K562 (cell line): ENCODE measurements at regions not wholly inside any gene's neighbourhood (a gene's known extent, or its start where the extent isn't known, plus 50 kb on each side); places are given as distances from the start of the nearest gene placed in this dataset.

Source experiments
- ATAC-seq: fragments of 200-7000 bp; cut with Tn5 transposase; 3 replicates; pipeline ENCODE4 v1.9.1; 2020; ENCODE audit warnings: moderate library complexity
- BruUV-seq: library from RNA; stranded (reverse); fragments of 400-500 nt; replicated peaks from 2 replicates; lab custom pipeline; 2021; lab: Mats Ljungman, UMichigan
- CTCF ChIA-PET: fragments of 300-600 bp; formaldehyde crosslinking; extraction: SDS; loops from one replicate; lab custom pipeline; 2021; ENCODE audit warnings: low intra/inter-chr PET ratio; lab: Yijun Ruan, JAX
- POLR2A ChIA-PET: fragments of 300-600, 350-650 bp; sonication (Branson Sonifier 250); formaldehyde crosslinking; extraction: SDS; loops from one replicate; lab custom pipeline; 2021; ENCODE audit warnings: antibody characterized with exemption, inconsistent platforms; lab: Yijun Ruan, JAX
- DNase-seq, 4 experiments: peaks; one replicate each; pipeline versions ENCODE4 v3.0.0 to v3.0.0-alpha.2; 2011 to 2018; ENCODE audit warnings: low spot score in 3 of 4, mixed read lengths in 3 of 4; ENCODE audit errors: extremely low read depth in 1 of 4
- FAIRE-seq: peaks from 2 replicates; lab custom pipeline; 2011; peaks lifted over from hg19 to GRCh38; lab: Jason Lieb, UNC
- H2AFZ ChIP-seq: 2 replicates; pipeline ENCODE4 v1.6.0; 2011; ENCODE audit warnings: low read depth, low read length, control low read depth, inconsistent platforms
- H3K27ac ChIP-seq: fragments of 200-600 bp; 3 replicates; pipeline ENCODE4 v1.8.0; 2011; ENCODE audit warnings: low read depth, mild to moderate bottlenecking, control low read depth, inconsistent platforms, low read length, moderate library complexity, mixed read lengths; ENCODE audit errors: extremely low read depth
- H3K27me3 ChIP-seq, 2 experiments: fragments of 300-600 bp in 1 of 2; 2 replicates in 1 of 2; 3 replicates in 1 of 2; pipeline versions ENCODE4 v1.6.0 to v1.8.0; 2011; ENCODE audit warnings: inconsistent platforms in 2 of 2, low read length in 2 of 2, mild to moderate bottlenecking in 1 of 2, mixed read lengths in 1 of 2, moderate library complexity in 1 of 2; ENCODE audit not compliant: control insufficient read depth in 2 of 2, insufficient read depth in 2 of 2
- H3K36me3 ChIP-seq: fragments of 300-600 bp; 3 replicates; pipeline ENCODE4 v1.8.0; 2011; ENCODE audit warnings: mild to moderate bottlenecking, low read length, inconsistent platforms; ENCODE audit not compliant: control insufficient read depth, insufficient read depth
- H3K4me1 ChIP-seq, 2 experiments: fragments of 200-600 bp in 1 of 2; replicated peaks in 1 of 2; 2 replicates in 1 of 2; 3 replicates in 1 of 2; pipeline versions ENCODE4 v1.5.1 to v1.8.0; 2011; ENCODE audit warnings: inconsistent platforms in 2 of 2, low read length in 2 of 2, mild to moderate bottlenecking in 1 of 2, mixed read lengths in 1 of 2, moderate library complexity in 1 of 2; ENCODE audit not compliant: control insufficient read depth in 2 of 2, insufficient read depth in 2 of 2
- H3K4me2 ChIP-seq: 2 replicates; pipeline ENCODE4 v1.6.1; 2011; ENCODE audit warnings: low read length, control low read depth, inconsistent platforms, mixed read lengths; ENCODE audit not compliant: insufficient read depth
- H3K4me3 ChIP-seq: fragments of 200-600 bp; sonication (generic), shearing (Covaris generic); 2 replicates; pipeline ENCODE4 v1.5.1; 2016; ENCODE audit warnings: control low read depth, inconsistent platforms
- H3K79me2 ChIP-seq: fragments of 200-600 bp; 3 replicates; pipeline ENCODE4 v1.8.0; 2011; ENCODE audit warnings: low read length, inconsistent platforms; ENCODE audit not compliant: control insufficient read depth, insufficient read depth
- H3K9ac ChIP-seq, 2 experiments: 2 replicates each; pipeline versions ENCODE4 v1.6.0 to v1.6.1; 2011; ENCODE audit warnings: low read depth in 2 of 2, low read length in 2 of 2, control low read depth in 1 of 2, inconsistent platforms in 1 of 2, mild to moderate bottlenecking in 1 of 2, mixed read lengths in 1 of 2; ENCODE audit not compliant: insufficient read depth in 1 of 2
- H3K9me1 ChIP-seq: one replicate; pipeline ENCODE4 v1.6.0; 2011; ENCODE audit warnings: inconsistent platforms, mild to moderate bottlenecking, low read length, moderate library complexity; ENCODE audit not compliant: control insufficient read depth, insufficient read depth
- H3K9me3 ChIP-seq: replicated peaks from 2 replicates; pipeline ENCODE4 v1.5.1; 2011; ENCODE audit warnings: low read depth, low read length, inconsistent platforms; ENCODE audit not compliant: control insufficient read depth, insufficient read depth
- H4K20me1 ChIP-seq: replicated peaks from 2 replicates; pipeline ENCODE4 v1.6.1; 2011; ENCODE audit warnings: low read length, inconsistent platforms, mixed read lengths; ENCODE audit not compliant: control insufficient read depth, insufficient read depth
- BDP1 ChIP-seq: IDR thresholded peaks from 3 replicates; pipeline ENCODE4 v1.6.1; 2011; ENCODE audit not compliant: insufficient read length, insufficient read depth
- CREB3L1 ChIP-seq: fragments of 450-650 bp; IDR thresholded peaks from 2 replicates; pipeline ENCODE4 v1.6.1; 2014; ENCODE audit warnings: low read depth, mild to moderate bottlenecking, moderate library complexity, borderline replicate concordance
- FOXJ3 ChIP-seq: sonication (generic); formaldehyde crosslinking; IDR thresholded peaks from 2 replicates; pipeline ENCODE4 v1.4.0; 2020; ENCODE audit warnings: mild to moderate bottlenecking, missing genetic modification reagents
- MAZ ChIP-seq, 2 experiments: fragments of 450-650 bp in 1 of 2; sonication (generic) in 1 of 2; formaldehyde crosslinking; IDR thresholded peaks in 1 of 2; conservative IDR thresholded peaks in 1 of 2; 2 replicates each; pipeline versions ENCODE4 v1.4.0 to v1.5.0; 2020; ENCODE audit warnings: mild to moderate bottlenecking in 1 of 2, missing genetic modification reagents in 1 of 2
- MTA3 ChIP-seq: fragments of 450-650 bp; formaldehyde crosslinking; IDR thresholded peaks from 2 replicates; pipeline ENCODE4 v1.6.1; 2017; ENCODE audit warnings: mild to moderate bottlenecking, borderline replicate concordance
- MYC ChIP-seq, 2 experiments: fragments of 250-450 bp in 1 of 2; sonication (Bioruptor Pico) in 1 of 2; IDR thresholded peaks; 2 replicates each; pipeline versions ENCODE4 v1.5.1 to v1.6.1; 2012 to 2021; ENCODE audit warnings: low read depth in 2 of 2, borderline replicate concordance in 1 of 2, improper control_type of control experiment in 1 of 2, low read length in 1 of 2, mild to moderate bottlenecking in 1 of 2, moderate library complexity in 1 of 2
- RB1 ChIP-seq: fragments of 450-650 bp; IDR thresholded peaks from 2 replicates; pipeline ENCODE4 v1.6.1; 2017; ENCODE audit warnings: low read depth, mild to moderate bottlenecking
- STAT5B ChIP-seq: fragments of 250-450 bp; sonication (Bioruptor Pico); IDR thresholded peaks from 2 replicates; pipeline ENCODE4 v1.8.0; 2021; ENCODE audit warnings: mild to moderate bottlenecking, inconsistent platforms
- THAP12 ChIP-seq: fragments of 250-450 bp; sonication (Bioruptor Pico); IDR thresholded peaks from 2 replicates; pipeline ENCODE4 v1.9.0; 2021; ENCODE audit warnings: mild to moderate bottlenecking, inconsistent platforms
- ZBTB1 ChIP-seq: sonication (generic); formaldehyde crosslinking; IDR thresholded peaks from 2 replicates; pipeline ENCODE4 v1.8.1; 2023; ENCODE audit warnings: missing genetic modification reagents, low read depth, mild to moderate bottlenecking, borderline replicate concordance
- ZNF512 ChIP-seq: IDR thresholded peaks from 2 replicates; pipeline ENCODE4 v1.6.1; 2016; ENCODE audit warnings: missing genetic modification characterization, missing compliant biosample characterization
- WGBS: fragments of 100-300 bp; shearing (Covaris generic); methylation state at CpG from one replicate; pipeline ENCODE4 v1.1.6; 2016; ENCODE audit warnings: low coverage, mixed read lengths; ENCODE audit not compliant: insufficient coverage; ENCODE audit errors: missing lambda C conversion rate; 5-methylcytosine and 5-hydroxymethylcytosine counted together
- in situ Hi-C: fragments of 300-500 bp; cut with MboI; formaldehyde crosslinking; loops from 4 replicates; pipeline ENCODE4 v1.15.0; 2018; ENCODE audit warnings: inconsistent platforms, mixed read lengths
- intact Hi-C: fragments of 100-400 bp; cut with micrococcal nuclease; formaldehyde crosslinking; loops from 2 replicates; pipeline ENCODE4 v1.14.2; 2022

- WGBS, result 0% methylated on average over 1 of the region's 1 CpG
- ATAC-seq, result no peak
- no peak for DNase-seq
- TF ChIP-seq ZBTB1, result no peak
- no peak for TF ChIP-seq RB1
- TF ChIP-seq MTA3, result no peak
- TF ChIP-seq THAP12 (CRISPR knock-in tag), result no peak
- no peak for TF ChIP-seq STAT5B (CRISPR knock-in tag)
- TF ChIP-seq CREB3L1, result no peak
- no peak for TF ChIP-seq ZNF512 (tag)
- no peak for TF ChIP-seq BDP1
- no peak for TF ChIP-seq MYC (IDR thresholded peaks at IDR 0.05; ENCODE audit: low read depth, low read length)
- TF ChIP-seq MYC (CRISPR knock-in tag; IDR thresholded peaks at IDR 0.05; ENCODE audit: borderline replicate concordance, low read depth), result no peak
- TF ChIP-seq MAZ (CRISPR knock-in tag; conservative IDR thresholded peaks at IDR 0.05 in 1 of 2, IDR thresholded peaks at IDR 0.05 in 1 of 2), result no peak
- TF ChIP-seq FOXJ3 (CRISPR knock-in tag), result no peak
- BruUV-seq, result no TSS peak
- H3K9me1 ChIP-seq, result no peaks in the 10 kb centered on the region
- H3K9me3 ChIP-seq, result no peaks in the 10 kb centered on the region
- no peaks in the 10 kb centered on the region for H3K4me1 ChIP-seq
- H3K4me2 ChIP-seq, result no peak overlapping the region
- H3K79me2 ChIP-seq, result no peaks in the 10 kb centered on the region
- no peak overlapping the region for H3K4me3 ChIP-seq
- ChIA-PET CTCF (no interaction called here), POLR2A (no interaction called here)
- H3K27ac ChIP-seq, result no peak overlapping the region
- H2AFZ ChIP-seq, result no peak overlapping the region
- H3K9ac ChIP-seq, result no peak overlapping the region
- in situ Hi-C loops (no loop called here), intact Hi-C loops (no loop called here)
- H4K20me1 ChIP-seq, result no peaks in the 10 kb centered on the region
- no peaks in the 10 kb centered on the region for H3K27me3 ChIP-seq
- no peaks in the 10 kb centered on the region for H3K36me3 ChIP-seq
- no peak for FAIRE-seq
Measured at GRCh38 chr11:29183301-29183700, 833.5 kb downstream of the KCNA4 start.
